Mesothelial cell of epicardium (in vitro differentiated cells): ENCODE measurements at regions not wholly inside any gene's neighbourhood (a gene's known extent, or its start where the extent isn't known, plus 50 kb on each side); places are given as distances from the start of the nearest gene placed in this dataset.

Experiments
- DNase-seq, 2 experiments: peaks; one replicate each; pipeline ENCODE4 v3.0.0; 2021; ENCODE audit warnings: low spot score in 2 of 2; ENCODE audit not compliant: unreplicated experiment in 2 of 2
- H3K27ac Mint-ChIP-seq: 2 replicates; pipeline ENCODE4 v1.8.0; 2021; ENCODE audit warnings: mixed read lengths
- H3K27me3 Mint-ChIP-seq: 2 replicates; pipeline ENCODE4 v1.8.0; 2021; ENCODE audit warnings: low read depth, mixed read lengths
- H3K36me3 Mint-ChIP-seq: 2 replicates; pipeline ENCODE4 v1.8.0; 2021; ENCODE audit warnings: mixed read lengths
- H3K4me1 Mint-ChIP-seq: 2 replicates; pipeline ENCODE4 v1.8.0; 2021; ENCODE audit warnings: mixed read lengths
- H3K4me3 Mint-ChIP-seq: 2 replicates; pipeline ENCODE4 v1.8.0; 2021; ENCODE audit warnings: mild to moderate bottlenecking, moderate library complexity, mixed read lengths
- H3K9me3 Mint-ChIP-seq: 2 replicates; pipeline ENCODE4 v1.8.0; 2021; ENCODE audit warnings: mixed read lengths
- CTCF ChIP-seq: fragments of 200-600 bp; sonication (generic); IDR thresholded peaks from one replicate; pipeline ENCODE4 v1.5.0; 2021; ENCODE audit warnings: antibody characterized with exemption; ENCODE audit not compliant: unreplicated experiment

- Mint-ChIP-seq H3K9me3 (peaks cover 14% of the 10 kb centered on the region), H3K27me3 (no peaks in the 10 kb centered on the region), H3K27ac (no peak overlapping the region), H3K4me3 (no peak overlapping the region), H3K4me1 (peaks cover 29% of the 10 kb centered on the region), H3K36me3 (no peaks in the 10 kb centered on the region)
- no peak for TF ChIP-seq CTCF
- no peak for DNase-seq
Measured at GRCh38 chr4:11616856-11617255, 188.2 kb upstream of the HS3ST1 start.

- TF ChIP-seq CTCF, result no peak
- Mint-ChIP-seq H3K36me3 (no peaks in the 10 kb centered on the region), H3K9me3 (peaks cover 14% of the 10 kb centered on the region), H3K27ac (peak overlapping the region; percentile 21), H3K4me1 (peaks cover 30% of the 10 kb centered on the region), H3K4me3 (no peak overlapping the region), H3K27me3 (no peaks in the 10 kb centered on the region)
- no peak for DNase-seq
Measured at GRCh38 chr4:11615601-11616000, 186.9 kb upstream of the HS3ST1 start.

- Mint-ChIP-seq H3K27me3 (no peaks in the 10 kb centered on the region), H3K36me3 (no peaks in the 10 kb centered on the region), H3K4me3 (no peak overlapping the region), H3K9me3 (peaks cover 6% of the 10 kb centered on the region), H3K4me1 (peaks cover 30% of the 10 kb centered on the region), H3K27ac (peak overlapping the region; percentile 81)
- TF ChIP-seq CTCF, result no peak
- DNase-seq, result no peak
Measured at GRCh38 chr4:11614426-11614825, 185.7 kb upstream of the HS3ST1 start.

GRCh38 chr4:11611868-11612267, 183.2 kb upstream of the HS3ST1 start:
- Mint-ChIP-seq H3K36me3 (no peaks in the 10 kb centered on the region), H3K27me3 (no peaks in the 10 kb centered on the region), H3K4me1 (peaks cover 33% of the 10 kb centered on the region), H3K9me3 (no peaks in the 10 kb centered on the region), H3K27ac (no peak overlapping the region), H3K4me3 (no peak overlapping the region)
- TF ChIP-seq CTCF, result no peak
- no peak for DNase-seq

- no peak overlapping the region for H3K4me3 Mint-ChIP-seq
- H3K36me3 Mint-ChIP-seq, result no peaks in the 10 kb centered on the region
- peaks cover 21% of the 10 kb centered on the region for H3K4me1 Mint-ChIP-seq
- TF ChIP-seq CTCF, result no peak
- DNase-seq, result no peak
- no peak overlapping the region for H3K27ac Mint-ChIP-seq
- H3K27me3 Mint-ChIP-seq, result no peaks in the 10 kb centered on the region
- no peaks in the 10 kb centered on the region for H3K9me3 Mint-ChIP-seq
Measured at GRCh38 chr4:11609751-11610150, 181.1 kb upstream of the HS3ST1 start.

- TF ChIP-seq CTCF, result no peak
- no peaks in the 10 kb centered on the region for H3K36me3 Mint-ChIP-seq
- H3K4me1 Mint-ChIP-seq, result peaks cover 17% of the 10 kb centered on the region
- DNase-seq, result no peak
- H3K9me3 Mint-ChIP-seq, result no peaks in the 10 kb centered on the region
- no peaks in the 10 kb centered on the region for H3K27me3 Mint-ChIP-seq
- no peak overlapping the region for H3K27ac Mint-ChIP-seq
- H3K4me3 Mint-ChIP-seq, result no peak overlapping the region
Measured at GRCh38 chr4:11608992-11609391, 180.3 kb upstream of the HS3ST1 start.
